Naive thymus-derived CD4-positive, alpha-beta T cell (primary cell): ENCODE measurements at regions not wholly inside any gene's neighbourhood (a gene's known extent, or its start where the extent isn't known, plus 50 kb on each side); places are given as distances from the start of the nearest gene placed in this dataset.

Experiments
- ATAC-seq: fragments of 150-1000 bp; cut with Tn5 transposase; 2 replicates; pipeline ENCODE4 v1.10.0; 2021; ENCODE audit warnings: mild to moderate bottlenecking, moderate library complexity
- CTCF ChIA-PET: fragments of 350-600 bp; sonication (Branson Sonifier 250); formaldehyde crosslinking; loops from one replicate; lab custom pipeline; 2021; ENCODE audit warnings: antibody characterized with exemption; lab: Charles Lee
- POLR2A ChIA-PET: fragments of 350-600 bp; sonication (Branson Sonifier 250); formaldehyde crosslinking; loops from one replicate; lab custom pipeline; 2021; ENCODE audit warnings: antibody characterized with exemption, inconsistent platforms; lab: Charles Lee
- DNase-seq, 9 donors: peaks; one replicate each; pipeline versions ENCODE4 v3.0.0 to v3.0.0-alpha.2; 2020 to 2022; ENCODE audit warnings: mixed read lengths in 1 of 9
- H3K27ac ChIP-seq: one replicate; pipeline ENCODE4 v1.7.0; 2013; ENCODE audit warnings: mild to moderate bottlenecking, low read depth, low read length, moderate library complexity
- H3K27me3 ChIP-seq, 2 donors: one replicate each; pipeline ENCODE4 v1.7.0; 2013; ENCODE audit warnings: low read length in 2 of 2, mild to moderate bottlenecking in 2 of 2, moderate library complexity in 2 of 2; ENCODE audit not compliant: control insufficient read depth in 2 of 2, insufficient read depth in 2 of 2
- H3K36me3 ChIP-seq, 3 experiments: 1 replicate in 2 of 3; 2 replicates in 1 of 3; pipeline ENCODE4 v1.7.0; 2013; ENCODE audit warnings: low read length in 3 of 3, mild to moderate bottlenecking in 3 of 3, moderate library complexity in 1 of 3; ENCODE audit not compliant: insufficient read depth in 3 of 3, control insufficient read depth in 2 of 3
- H3K4me1 ChIP-seq, 2 donors: one replicate each; pipeline ENCODE4 v1.7.0; 2013; ENCODE audit warnings: low read length in 2 of 2, mild to moderate bottlenecking in 2 of 2, moderate library complexity in 1 of 2; ENCODE audit not compliant: control insufficient read depth in 2 of 2, insufficient read depth in 2 of 2
- H3K4me3 ChIP-seq: 2 replicates; pipeline ENCODE4 v1.7.0; 2013; ENCODE audit warnings: mild to moderate bottlenecking, low read length
- H3K9me3 ChIP-seq, 3 experiments: 1 replicate in 2 of 3; 2 replicates in 1 of 3; pipeline ENCODE4 v1.7.0; 2013; ENCODE audit warnings: low read length in 3 of 3; ENCODE audit not compliant: control insufficient read depth in 2 of 3
- H3K27ac Mint-ChIP-seq, 9 donors: one replicate each; pipeline ENCODE4 v1.8.0; 2020 to 2022; ENCODE audit warnings: mixed read lengths in 9 of 9, mild to moderate bottlenecking in 8 of 9, moderate library complexity in 5 of 9, inconsistent platforms in 2 of 9
- H3K27me3 Mint-ChIP-seq, 5 donors: one replicate each; pipeline ENCODE4 v1.8.0; 2021 to 2022; ENCODE audit warnings: mixed read lengths in 5 of 5, mild to moderate bottlenecking in 1 of 5
- H3K36me3 Mint-ChIP-seq, 5 donors: one replicate each; pipeline ENCODE4 v1.8.0; 2020 to 2022; ENCODE audit warnings: mixed read lengths in 5 of 5, mild to moderate bottlenecking in 3 of 5, inconsistent platforms in 1 of 5
- H3K4me1 Mint-ChIP-seq, 7 donors: one replicate each; pipeline ENCODE4 v1.8.0; 2020 to 2022; ENCODE audit warnings: mixed read lengths in 7 of 7, mild to moderate bottlenecking in 3 of 7, inconsistent platforms in 1 of 7
- H3K4me3 Mint-ChIP-seq, 10 donors: one replicate each; pipeline ENCODE4 v1.8.0; 2020 to 2022; ENCODE audit warnings: mild to moderate bottlenecking in 10 of 10, mixed read lengths in 10 of 10, moderate library complexity in 6 of 10, inconsistent platforms in 2 of 10
- H3K9me3 Mint-ChIP-seq, 11 donors: one replicate each; pipeline ENCODE4 v1.8.0; 2020 to 2022; ENCODE audit warnings: mixed read lengths in 11 of 11, mild to moderate bottlenecking in 4 of 11, inconsistent platforms in 1 of 11, moderate library complexity in 1 of 11
- intact Hi-C, 2 donors: fragments of 100-400 bp; cut with micrococcal nuclease; formaldehyde crosslinking; loops; one replicate each; pipeline ENCODE4 v1.15.1; 2023

DNA sequence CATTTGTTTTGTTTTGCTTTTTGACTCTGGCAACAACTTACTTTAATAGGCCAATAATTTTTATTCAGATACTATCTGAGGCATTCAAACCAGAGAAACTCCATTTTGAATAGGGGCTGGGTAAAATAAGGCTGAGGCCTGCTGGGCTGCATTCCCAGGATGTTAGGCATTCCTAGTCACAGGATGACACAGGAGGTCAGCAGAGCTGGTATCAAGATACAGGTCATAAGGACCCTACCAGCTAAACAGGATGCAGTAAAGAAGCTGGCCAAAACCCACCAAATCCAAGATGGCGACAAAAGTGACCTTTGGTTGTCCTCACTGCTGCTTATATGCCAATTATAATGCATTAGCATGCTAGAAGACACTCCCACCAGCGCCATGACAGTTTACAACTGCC is 102.2 kb upstream of the XPO1 start:
- H3K27ac ChIP-seq, result no peak overlapping the region
- H3K27me3 Mint-ChIP-seq, result peaks cover 0 to 3% (median 0%) of the 10 kb centered on the region in 5 donors
- no peak for DNase-seq
- ATAC-seq, result no peak
- H3K4me3 Mint-ChIP-seq, result no peak overlapping the region
- no peaks in the 10 kb centered on the region for H3K36me3 ChIP-seq
- no peak overlapping the region for H3K4me3 ChIP-seq
- H3K9me3 Mint-ChIP-seq, result no peaks in the 10 kb centered on the region
- POLR2A ChIA-PET, result no interaction called here
- intact Hi-C loops, result no loop called here
- H3K27me3 ChIP-seq, result no peaks in the 10 kb centered on the region
- no peaks in the 10 kb centered on the region for H3K4me1 ChIP-seq
- no peak overlapping the region for H3K27ac Mint-ChIP-seq
- H3K9me3 ChIP-seq, result no peaks in the 10 kb centered on the region
- no peaks in the 10 kb centered on the region for H3K4me1 Mint-ChIP-seq
- CTCF ChIA-PET, result no interaction called here
- H3K36me3 Mint-ChIP-seq, result no peaks in the 10 kb centered on the region

DNA sequence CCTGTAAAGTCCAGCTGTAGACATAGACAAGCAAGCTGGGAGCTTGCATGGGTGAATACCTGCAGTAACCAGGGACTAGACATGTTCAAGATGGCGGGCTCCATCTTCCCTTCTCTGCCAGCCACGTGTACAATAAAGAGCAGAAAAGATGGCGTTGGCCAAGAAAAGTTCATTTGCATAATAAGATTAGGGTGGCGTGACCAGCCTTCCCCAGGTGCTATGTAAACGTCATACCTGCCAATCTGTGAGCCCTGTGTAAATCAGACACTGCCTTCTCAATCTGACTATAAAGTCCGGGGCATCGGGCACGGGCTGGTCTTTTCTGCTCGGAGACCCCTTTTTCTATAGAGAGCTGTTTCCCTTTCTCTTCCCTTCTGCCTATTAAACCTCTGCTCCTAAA is 101.6 kb upstream of the XPO1 start:
- H3K9me3 ChIP-seq, result no peaks in the 10 kb centered on the region
- no peaks in the 10 kb centered on the region for H3K36me3 Mint-ChIP-seq
- H3K4me3 Mint-ChIP-seq, result no peak overlapping the region
- no peak for DNase-seq
- no peaks in the 10 kb centered on the region for H3K9me3 Mint-ChIP-seq
- POLR2A ChIA-PET, result no interaction called here
- H3K4me3 ChIP-seq, result no peak overlapping the region
- H3K36me3 ChIP-seq, result no peaks in the 10 kb centered on the region
- CTCF ChIA-PET, result no interaction called here
- H3K27me3 ChIP-seq, result no peaks in the 10 kb centered on the region
- H3K27ac ChIP-seq, result no peak overlapping the region
- ATAC-seq, result no peak
- intact Hi-C loops, result no loop called here
- H3K27ac Mint-ChIP-seq, result no peak overlapping the region
- H3K4me1 Mint-ChIP-seq, result no peaks in the 10 kb centered on the region
- H3K27me3 Mint-ChIP-seq, result peaks cover 0 to 3% (median 0%) of the 10 kb centered on the region in 5 donors
- H3K4me1 ChIP-seq, result no peaks in the 10 kb centered on the region

DNA sequence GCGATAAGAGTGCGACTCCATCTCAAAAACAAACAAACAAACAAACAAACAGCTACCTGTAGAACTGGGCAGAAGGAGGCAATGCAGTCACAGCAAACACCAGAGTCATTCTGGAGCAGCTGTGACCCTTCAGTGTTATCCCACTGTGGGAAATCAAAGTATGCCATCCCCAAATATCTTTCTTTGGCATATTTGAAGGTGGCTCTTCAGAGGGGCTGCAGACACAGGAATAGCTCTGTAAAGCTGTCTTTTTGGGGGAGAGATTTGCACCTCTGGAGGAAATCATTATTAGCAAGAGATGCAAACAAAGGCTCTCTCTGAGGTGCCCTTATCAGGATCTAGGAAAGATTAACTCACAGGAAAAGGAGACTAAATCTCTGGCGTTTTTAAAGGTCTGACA is 98.5 kb upstream of the XPO1 start:
- H3K27ac ChIP-seq, result no peak overlapping the region
- no peaks in the 10 kb centered on the region for H3K9me3 Mint-ChIP-seq
- H3K4me3 ChIP-seq, result no peak overlapping the region
- H3K9me3 ChIP-seq, result no peaks in the 10 kb centered on the region
- CTCF ChIA-PET, result interaction anchor here (1.2 kb wide), 1 partner anchor 210 kb away, joined by 4 read pairs; no protein-coding TSS in a partner anchor
- H3K36me3 ChIP-seq, result no peaks in the 10 kb centered on the region
- H3K4me3 Mint-ChIP-seq, result no peak overlapping the region
- intact Hi-C loops, result no loop called here
- H3K36me3 Mint-ChIP-seq, result no peaks in the 10 kb centered on the region
- no peaks in the 10 kb centered on the region for H3K27me3 ChIP-seq
- ATAC-seq (no peak), DNase-seq (no peak)
- no peaks in the 10 kb centered on the region for H3K4me1 Mint-ChIP-seq
- H3K27ac Mint-ChIP-seq, result no peak overlapping the region
- POLR2A ChIA-PET, result no interaction called here
- H3K4me1 ChIP-seq, result no peaks in the 10 kb centered on the region
- peaks cover 0 to 3% (median 0%) of the 10 kb centered on the region in 5 donors for H3K27me3 Mint-ChIP-seq

DNA sequence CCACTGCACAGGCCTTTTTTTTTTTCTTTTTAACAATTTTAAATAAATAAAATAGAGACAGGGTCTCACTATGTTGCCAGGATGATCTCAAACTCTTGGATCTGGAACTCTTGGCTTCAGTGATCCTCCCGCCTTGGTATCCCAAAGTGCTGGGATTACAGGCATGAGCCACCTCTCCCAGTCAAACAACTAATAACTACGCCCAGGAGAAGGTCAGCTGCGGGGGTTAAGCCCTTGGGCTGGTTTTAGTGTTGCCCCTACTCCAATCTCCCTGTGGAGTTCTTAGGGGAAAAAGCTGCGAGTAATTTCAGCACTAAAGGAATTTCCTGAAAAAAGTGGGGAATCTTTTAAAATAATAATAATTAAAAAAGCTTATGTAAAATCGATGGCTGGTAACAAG is 96.4 kb upstream of the XPO1 start:
- H3K36me3 ChIP-seq, result no peaks in the 10 kb centered on the region
- Mint-ChIP-seq H3K4me1 (no peaks in the 10 kb centered on the region), H3K9me3 (no peaks in the 10 kb centered on the region), H3K27ac (no peak overlapping the region), H3K4me3 (no peak overlapping the region), H3K27me3 (peaks cover 0 to 3% (median 0%) of the 10 kb centered on the region in 5 donors), H3K36me3 (no peaks in the 10 kb centered on the region)
- H3K4me3 ChIP-seq, result no peak overlapping the region
- no peaks in the 10 kb centered on the region for H3K27me3 ChIP-seq
- H3K4me1 ChIP-seq, result no peaks in the 10 kb centered on the region
- intact Hi-C loops, result no loop called here
- ATAC-seq (no peak), DNase-seq (no peak)
- H3K27ac ChIP-seq, result no peak overlapping the region
- POLR2A ChIA-PET, result interaction anchor here (0.7 kb wide), 1 partner anchor 97 kb away, joined by 3 read pairs; no protein-coding TSS in a partner anchor
- CTCF ChIA-PET, result interaction anchor here (0.6 to 0.8 kb wide), 2 partner anchors 209 to 467 kb away, joined by 3 read pairs; no protein-coding TSS in a partner anchor
- H3K9me3 ChIP-seq, result no peaks in the 10 kb centered on the region

DNA sequence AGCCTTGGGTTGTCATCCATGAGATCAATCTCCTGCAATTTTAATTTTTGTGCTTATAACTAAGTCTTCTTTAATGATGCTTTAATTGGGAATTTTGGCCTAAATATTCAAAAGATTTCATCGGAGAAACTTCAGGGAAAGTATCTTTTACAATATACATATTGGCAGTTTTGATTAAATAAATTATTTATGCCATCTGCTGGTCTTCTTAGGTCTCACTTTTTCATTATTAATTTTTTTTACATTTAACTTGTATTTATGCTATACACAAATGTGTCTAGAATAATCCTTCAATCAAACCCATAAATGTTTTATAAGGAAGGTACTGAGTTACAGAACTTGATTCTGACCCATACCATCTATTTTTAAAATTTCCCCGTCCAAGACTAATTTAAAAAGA is 95.1 kb upstream of the XPO1 start:
- Mint-ChIP-seq H3K27ac (peak overlapping the region in 1 of 9 donors; percentile 10), H3K36me3 (no peaks in the 10 kb centered on the region), H3K4me3 (no peak overlapping the region), H3K4me1 (no peaks in the 10 kb centered on the region), H3K27me3 (peaks cover 0 to 3% (median 0%) of the 10 kb centered on the region in 5 donors), H3K9me3 (peaks cover 0 to 1% (median 0%) of the 10 kb centered on the region in 11 donors)
- H3K27me3 ChIP-seq, result no peaks in the 10 kb centered on the region
- DNase-seq (no peak), ATAC-seq (no peak)
- H3K36me3 ChIP-seq, result no peaks in the 10 kb centered on the region
- intact Hi-C loops, result loop anchor here in 1 of 2 donors (1.0 kb wide), 3 partner anchors 97 to 498 kb away; no protein-coding TSS in a partner anchor
- POLR2A ChIA-PET, result no interaction called here
- no peak overlapping the region for H3K4me3 ChIP-seq
- CTCF ChIA-PET, result no interaction called here
- no peaks in the 10 kb centered on the region for H3K9me3 ChIP-seq
- no peak overlapping the region for H3K27ac ChIP-seq
- no peaks in the 10 kb centered on the region for H3K4me1 ChIP-seq

DNA sequence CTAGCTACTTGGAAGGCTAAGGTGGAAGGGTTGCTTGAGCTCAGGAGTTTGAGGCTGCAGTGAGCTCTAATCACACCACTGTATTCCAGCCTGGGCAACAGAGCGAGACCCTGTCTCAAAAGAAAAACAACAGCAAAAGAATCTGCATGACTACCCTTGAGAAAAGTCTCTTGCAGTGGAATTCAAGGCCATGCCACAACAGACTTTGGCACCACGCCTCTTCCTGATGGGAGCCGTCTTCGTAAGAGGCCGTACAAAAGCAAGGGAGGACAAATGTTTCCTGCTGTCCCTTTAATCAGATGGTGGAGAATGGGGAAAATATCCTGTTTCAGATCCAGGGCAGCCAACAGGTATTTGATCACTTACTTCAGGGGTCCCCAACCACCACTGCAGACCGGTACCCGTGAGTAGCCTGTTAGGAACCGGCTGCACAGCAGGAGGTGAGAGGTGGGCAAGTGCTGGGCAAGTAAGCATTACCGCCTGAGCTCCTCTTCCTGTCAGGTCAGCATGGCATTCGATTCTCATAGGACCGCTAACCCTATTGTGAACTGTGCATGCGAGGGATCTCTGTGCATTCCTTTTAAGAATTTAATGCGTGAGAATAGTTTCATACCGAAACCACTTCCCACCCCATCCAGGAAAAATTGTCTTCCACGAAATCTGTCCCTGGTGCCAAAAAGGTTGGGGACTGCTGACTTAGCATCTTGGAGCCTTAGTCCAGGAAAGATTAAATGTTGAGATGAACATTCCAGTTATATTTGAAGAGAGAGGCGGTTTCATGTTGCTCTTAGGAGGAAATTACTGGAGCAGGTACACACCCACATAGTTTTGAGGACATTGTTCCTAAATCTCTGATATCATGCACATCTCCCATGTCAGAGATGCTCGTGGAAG is 94.4 kb upstream of the XPO1 start:
- H3K4me1 ChIP-seq, result no peaks in the 10 kb centered on the region
- no peak overlapping the region for H3K27ac ChIP-seq
- no peaks in the 10 kb centered on the region for H3K36me3 Mint-ChIP-seq
- no peak overlapping the region for H3K4me3 ChIP-seq
- H3K9me3 ChIP-seq, result no peaks in the 10 kb centered on the region
- H3K9me3 Mint-ChIP-seq, result peaks cover 0 to 1% (median 0%) of the 10 kb centered on the region in 11 donors
- ChIA-PET CTCF (no interaction called here), POLR2A (interaction anchor here (0.7 kb wide), 1 partner anchor 15 kb away, joined by 3 read pairs; no protein-coding TSS in a partner anchor)
- peak overlapping the region in 1 of 9 donors; percentile 36 for H3K27ac Mint-ChIP-seq
- no peaks in the 10 kb centered on the region for H3K27me3 ChIP-seq
- H3K4me3 Mint-ChIP-seq, result no peak overlapping the region
- DNase-seq (no peak), ATAC-seq (no peak)
- peaks cover 0 to 2% (median 0%) of the 10 kb centered on the region in 5 donors for H3K27me3 Mint-ChIP-seq
- H3K36me3 ChIP-seq, result no peaks in the 10 kb centered on the region
- H3K4me1 Mint-ChIP-seq, result no peaks in the 10 kb centered on the region
- intact Hi-C loops, result loop anchor here in 1 of 2 donors (1.0 kb wide), 3 partner anchors 96 to 497 kb away; no protein-coding TSS in a partner anchor
